HG02642 (cell line): ENCODE measurements at regions not wholly inside any gene's neighbourhood (a gene's known extent, or its start where the extent isn't known, plus 50 kb on each side); places are given as distances from the start of the nearest gene placed in this dataset.
"Not testable (repeated sequence)": the region's sequence is repeated elsewhere in the genome, so short reads cannot be mapped to it uniquely, and the experiment has no call there.

ENCODE experiments used
- ATAC-seq: cut with Tn5 transposase; IDR thresholded peaks from one replicate; pipeline ENCODE4 v1.9.1; 2021; ENCODE audit warnings: mild to moderate bottlenecking; ENCODE audit not compliant: unreplicated experiment, poor library complexity

- ATAC-seq, result no peak
These were observed 673.0 kb upstream of the FLRT2 start for GRCh38 chr14:84856751-84857534.

GRCh38 chr14:84857571-84857970 lies 672.4 kb upstream of the FLRT2 start:
- no peak for ATAC-seq

GRCh38 chr14:84859116-84859515 lies 670.8 kb upstream of the FLRT2 start:
- ATAC-seq, result no peak

- no peak for ATAC-seq
These were observed 665.2 kb upstream of the FLRT2 start for GRCh38 chr14:84864548-84865271.

- no peak for ATAC-seq
These were observed 658.2 kb upstream of the FLRT2 start for GRCh38 chr14:84871734-84872133.

GRCh38 chr14:84874436-84874835 lies 655.5 kb upstream of the FLRT2 start:
- no peak for ATAC-seq

GRCh38 chr14:84877061-84877460 lies 652.9 kb upstream of the FLRT2 start:
- no peak for ATAC-seq

GRCh38 chr14:84882830-84883229 lies 647.1 kb upstream of the FLRT2 start:
- ATAC-seq, result no peak

GRCh38 chr14:84885061-84885460 lies 644.9 kb upstream of the FLRT2 start:
- ATAC-seq, result no peak

- no peak for ATAC-seq
These were observed 638.5 kb upstream of the FLRT2 start for GRCh38 chr14:84891404-84891803.

- no peak for ATAC-seq
These were observed 635.7 kb upstream of the FLRT2 start for GRCh38 chr14:84894254-84894653.

- no peak for ATAC-seq
These were observed 607.6 kb upstream of the FLRT2 start for GRCh38 chr14:84922370-84922769.

- ATAC-seq, result no peak
These were observed 603.3 kb upstream of the FLRT2 start for GRCh38 chr14:84926656-84927055.

GRCh38 chr14:84927096-84927827 lies 602.7 kb upstream of the FLRT2 start:
- no peak for ATAC-seq

- no peak for ATAC-seq
These were observed 600.9 kb upstream of the FLRT2 start for GRCh38 chr14:84929086-84929485.

GRCh38 chr14:84929834-84930233 lies 600.1 kb upstream of the FLRT2 start:
- ATAC-seq, result no peak

GRCh38 chr14:84937016-84937415 lies 592.9 kb upstream of the FLRT2 start:
- no peak for ATAC-seq

GRCh38 chr14:84937449-84937848 lies 592.5 kb upstream of the FLRT2 start:
- ATAC-seq, result no peak

GRCh38 chr14:84944901-84945300 lies 585.0 kb upstream of the FLRT2 start:
- not testable (repeated sequence) for ATAC-seq

GRCh38 chr14:84959851-84960520 lies 570.0 kb upstream of the FLRT2 start:
- no peak for ATAC-seq

- ATAC-seq, result no peak
These were observed 568.3 kb upstream of the FLRT2 start for GRCh38 chr14:84961637-84962036.
